Psoas muscle (tissue), 7 donors: ENCODE measurements at regions not wholly inside any gene's neighbourhood (a gene's known extent, or its start where the extent isn't known, plus 50 kb on each side); places are given as distances from the start of the nearest gene placed in this dataset.

Experiments
- ATAC-seq, 4 donors: fragments of 200-7000 bp; cut with Tn5 transposase; one replicate each; pipeline ENCODE4 v1.9.1; 2020; ENCODE audit warnings: moderate library complexity in 3 of 4, mild to moderate bottlenecking in 2 of 4
- DNase-seq, 2 donors: peaks; one replicate each; pipeline ENCODE4 v3.0.0-alpha.2; 2020
- H3K27ac ChIP-seq: fragments of 200-600 bp; one replicate; pipeline ENCODE4 v1.8.0; 2022
- H3K27me3 ChIP-seq, 3 donors: fragments of 200-600 bp in 1 of 3; one replicate each; pipeline versions ENCODE4 v1.6.1 to v1.8.0; 2013 to 2022; ENCODE audit warnings: low read length in 2 of 3, mild to moderate bottlenecking in 2 of 3, moderate library complexity in 1 of 3; ENCODE audit not compliant: insufficient read depth in 3 of 3
- H3K36me3 ChIP-seq, 2 donors: fragments of 200-600 bp in 1 of 2; one replicate each; pipeline versions ENCODE4 v1.6.1 to v1.8.0; 2013 to 2022; ENCODE audit warnings: low read depth in 1 of 2, mild to moderate bottlenecking in 1 of 2, moderate library complexity in 1 of 2; ENCODE audit not compliant: insufficient read depth in 1 of 2
- H3K4me1 ChIP-seq: fragments of 200-600 bp; one replicate; pipeline ENCODE4 v1.8.0; 2022
- H3K4me3 ChIP-seq: fragments of 200-600 bp; one replicate; pipeline ENCODE4 v1.8.0; 2022; ENCODE audit warnings: mild to moderate bottlenecking
- H3K9me3 ChIP-seq: fragments of 200-600 bp; one replicate; pipeline ENCODE4 v1.8.0; 2022
- CTCF ChIP-seq: fragments of 200-600 bp; IDR thresholded peaks from one replicate; pipeline ENCODE4 v1.8.0; 2022; ENCODE audit warnings: antibody characterized with exemption
- WGBS, 3 donors: extraction: QIAGEN DNeasy Blood & Tissue Kit; methylation state at CpG; one replicate each; pipeline versions ENCODE4 v1.1.6 to v1.1.7; 2013; 5-methylcytosine and 5-hydroxymethylcytosine counted together
- intact Hi-C, 2 donors: fragments of 100-400 bp; cut with DNase I; formaldehyde crosslinking; loops; one replicate each; pipeline versions ENCODE4 v1.11.0 to v1.14.2; 2022
- donor health status: healthy with polysubstance abuse.
- donor health status: DM: no; HTN: no; CAD: no; lungs with moderate emphysema.
- donor health status: Bipolar disorder and iron deficiency.
- donor health status: healthy.
- donor health status: DM: yes; HTN: yes; CAD: no.
- donor health status: DM: no; HTN: no; CAD: no.
- donor health status: DM: yes; HTN: yes; CAD: no.

- TF ChIP-seq CTCF = no peak
- WGBS, 3 donors = 57 to 68% (median 62%) methylated on average over 4 of the region's 4 CpGs
- Histone ChIP-seq H3K4me3 (no peak overlapping the region), H3K36me3 (no peaks in the 10 kb centered on the region), H3K9me3 (no peaks in the 10 kb centered on the region), H3K4me1 (no peaks in the 10 kb centered on the region), H3K27me3 (no peaks in the 10 kb centered on the region), H3K27ac (no peak overlapping the region)
- no peak for ATAC-seq
- DNase-seq = no peak
- intact Hi-C loops = no loop called here
Measured at GRCh38 chr5:29016067-29016466, 1977.7 kb upstream of the CDH9 start.

- DNase-seq (no peak), ATAC-seq (no peak)
- TF ChIP-seq CTCF = no peak
- Histone ChIP-seq H3K4me1 (no peaks in the 10 kb centered on the region), H3K27ac (no peak overlapping the region), H3K4me3 (no peak overlapping the region), H3K36me3 (no peaks in the 10 kb centered on the region), H3K9me3 (no peaks in the 10 kb centered on the region), H3K27me3 (no peaks in the 10 kb centered on the region)
- intact Hi-C loops = no loop called here
- WGBS, 3 donors = 48 to 61% (median 53%) methylated on average over 2 of the region's 2 CpGs
Measured at GRCh38 chr5:29015523-29015922, 1977.1 kb upstream of the CDH9 start.

GRCh38 chr5:29005386-29005785 lies 1967.0 kb upstream of the CDH9 start:
- no peak for TF ChIP-seq CTCF
- no peak for ATAC-seq

GRCh38 chr5:29002481-29002880 lies 1964.1 kb upstream of the CDH9 start:
- ATAC-seq (no peak), DNase-seq (no peak)
- Histone ChIP-seq H3K36me3 (no peaks in the 10 kb centered on the region), H3K27me3 (no peaks in the 10 kb centered on the region), H3K4me1 (no peaks in the 10 kb centered on the region), H3K27ac (no peak overlapping the region), H3K4me3 (no peak overlapping the region), H3K9me3 (no peaks in the 10 kb centered on the region)
- intact Hi-C loops = no loop called here
- no peak for TF ChIP-seq CTCF
- 84 to 85% (median 85%) methylated on average over 6 of the region's 6 CpGs for WGBS, 3 donors

More at GRCh38 chr5:29005386-29005785, 1967.0 kb upstream of the CDH9 start:
- Histone ChIP-seq H3K27me3 (no peaks in the 10 kb centered on the region), H3K4me3 (no peak overlapping the region), H3K36me3 (no peaks in the 10 kb centered on the region), H3K4me1 (no peaks in the 10 kb centered on the region), H3K27ac (no peak overlapping the region), H3K9me3 (no peaks in the 10 kb centered on the region)
- 24 to 28% (median 25%) methylated on average over 3 of the region's 3 CpGs for WGBS, 3 donors
- no peak for DNase-seq
- intact Hi-C loops = no loop called here

GRCh38 chr5:29001666-29002065 lies 1963.3 kb upstream of the CDH9 start:
- no peaks in the 10 kb centered on the region for H3K27me3 ChIP-seq
- DNase-seq (no peak), ATAC-seq (no peak)
- no peaks in the 10 kb centered on the region for H3K36me3 ChIP-seq
- no peak overlapping the region for H3K27ac ChIP-seq
- H3K4me3 ChIP-seq = no peak overlapping the region
- H3K9me3 ChIP-seq = no peaks in the 10 kb centered on the region
- H3K4me1 ChIP-seq = no peaks in the 10 kb centered on the region
- intact Hi-C loops = no loop called here
- TF ChIP-seq CTCF = no peak
- WGBS, 3 donors = 75 to 80% (median 78%) methylated on average over 3 of the region's 3 CpGs
